ENCODE measurements at regions not wholly inside any gene's neighbourhood (a gene's known extent, or its start where the extent isn't known, plus 50 kb on each side); places are given as distances from the start of the nearest gene placed in this dataset.

GRCh38 chr2:236767941-236768340 lies 198.3 kb downstream of the ACKR3 start:
- no peak for TF ChIP-seq CTCF (IDR thresholded peaks at IDR 0.05; ENCODE audit: low read depth, low read length)
- no peaks in the 10 kb centered on the region for H3K36me3 ChIP-seq
- DNase-seq (ENCODE audit: low read depth in 1 of 2, low spot score in 1 of 2) = no peak
- no peak overlapping the region for H3K27ac ChIP-seq
- H3K4me1 ChIP-seq (ENCODE audit: low read depth) = no peaks in the 10 kb centered on the region
- no peaks in the 10 kb centered on the region for H3K9me3 ChIP-seq (ENCODE audit: low read depth)
- no peak overlapping the region for H3K4me3 ChIP-seq
- no peaks in the 10 kb centered on the region for H3K27me3 ChIP-seq

- Histone ChIP-seq H3K36me3 (no peaks in the 10 kb centered on the region), H3K9me3 (ENCODE audit: low read depth) (no peaks in the 10 kb centered on the region), H3K4me1 (ENCODE audit: low read depth) (peaks cover under 1% of the 10 kb centered on the region), H3K27me3 (no peaks in the 10 kb centered on the region), H3K4me3 (no peak overlapping the region), H3K27ac (no peak overlapping the region)
- no peak for TF ChIP-seq CTCF (IDR thresholded peaks at IDR 0.05; ENCODE audit: low read depth, low read length)
- peak in 1 of 2 donors; percentile 82 for DNase-seq (ENCODE audit: low read depth in 1 of 2, low spot score in 1 of 2)
These were observed 198.9 kb downstream of the ACKR3 start for GRCh38 chr2:236768393-236769140.

- DNase-seq (ENCODE audit: low read depth in 1 of 2, low spot score in 1 of 2) = peak in 1 of 2 donors; percentile 86
- H3K27me3 ChIP-seq = no peaks in the 10 kb centered on the region
- TF ChIP-seq CTCF (IDR thresholded peaks at IDR 0.05; ENCODE audit: low read depth, low read length) = no peak
- H3K9me3 ChIP-seq (ENCODE audit: low read depth) = no peaks in the 10 kb centered on the region
- H3K4me1 ChIP-seq (ENCODE audit: low read depth) = peaks cover 7% of the 10 kb centered on the region
- H3K4me3 ChIP-seq = no peak overlapping the region
- H3K27ac ChIP-seq = no peak overlapping the region
- no peaks in the 10 kb centered on the region for H3K36me3 ChIP-seq
These were observed 200.5 kb downstream of the ACKR3 start for GRCh38 chr2:236769981-236770671.

GRCh38 chr2:236772220-236772837 lies 202.7 kb downstream of the ACKR3 start:
- TF ChIP-seq CTCF (IDR thresholded peaks at IDR 0.05; ENCODE audit: low read depth, low read length) = no peak
- H3K4me3 ChIP-seq = no peak overlapping the region
- H3K27me3 ChIP-seq = no peaks in the 10 kb centered on the region
- peaks cover 7% of the 10 kb centered on the region for H3K4me1 ChIP-seq (ENCODE audit: low read depth)
- no peaks in the 10 kb centered on the region for H3K36me3 ChIP-seq
- H3K27ac ChIP-seq = no peak overlapping the region
- H3K9me3 ChIP-seq (ENCODE audit: low read depth) = no peaks in the 10 kb centered on the region
- DNase-seq (ENCODE audit: low read depth in 1 of 2, low spot score in 1 of 2) = no peak

- DNase-seq (ENCODE audit: low read depth in 1 of 2, low spot score in 1 of 2) = no peak
- no peak for TF ChIP-seq CTCF (IDR thresholded peaks at IDR 0.05; ENCODE audit: low read depth, low read length)
- Histone ChIP-seq H3K4me1 (ENCODE audit: low read depth) (peaks cover 7% of the 10 kb centered on the region), H3K36me3 (no peaks in the 10 kb centered on the region), H3K27me3 (no peaks in the 10 kb centered on the region), H3K4me3 (no peak overlapping the region), H3K9me3 (ENCODE audit: low read depth) (no peaks in the 10 kb centered on the region), H3K27ac (no peak overlapping the region)
These were observed 203.6 kb downstream of the ACKR3 start for GRCh38 chr2:236773206-236773605.
